ENCODE measurements at regions not wholly inside any gene's neighbourhood (a gene's known extent, or its start where the extent isn't known, plus 50 kb on each side); places are given as distances from the start of the nearest gene placed in this dataset.

- TF ChIP-seq POLR2A (IDR thresholded peaks at IDR 0.05) (no peak), CTCF (IDR thresholded peaks at IDR 0.05) (no peak)
Observed at GRCh38 chr3:27556887-27557286, 72.7 kb upstream of the SLC4A7 start.

All from Peyer's patch (tissue), 4 donors.